Right lobe of liver (tissue), 6 donors: ENCODE measurements at regions not wholly inside any gene's neighbourhood (a gene's known extent, or its start where the extent isn't known, plus 50 kb on each side); places are given as distances from the start of the nearest gene placed in this dataset.
"Not testable (repeated sequence)": the region's sequence is repeated elsewhere in the genome, so short reads cannot be mapped to it uniquely, and the experiment has no call there.

Experiments
- ATAC-seq, 4 donors: fragments of 200-7000 bp; cut with Tn5 transposase; one replicate each; pipeline ENCODE4 v1.9.1; 2020; ENCODE audit warnings: mild to moderate bottlenecking in 4 of 4, moderate library complexity in 4 of 4
- DNase-seq, 3 donors: peaks; one replicate each; pipeline ENCODE4 v3.0.0-alpha.2; 2020
- H3K27ac ChIP-seq, 3 donors: fragments of 200-600 bp; one replicate each; pipeline ENCODE4 v1.8.0; 2022
- H3K27me3 ChIP-seq, 2 donors: fragments of 200-600 bp; one replicate each; pipeline ENCODE4 v1.8.0; 2022
- H3K36me3 ChIP-seq, 4 donors: fragments of 200-600 bp; sonication (generic) in 1 of 4; one replicate each; pipeline versions ENCODE4 v1.5.1 to v1.8.0; 2017 to 2022; ENCODE audit warnings: control low read depth in 1 of 4
- H3K4me1 ChIP-seq, 4 donors: fragments of 200-600 bp; sonication (generic) in 1 of 4; one replicate each; pipeline versions ENCODE4 v1.5.1 to v1.8.0; 2017 to 2022; ENCODE audit warnings: control low read depth in 1 of 4
- H3K4me3 ChIP-seq, 3 donors: fragments of 200-600 bp; one replicate each; pipeline ENCODE4 v1.8.0; 2022
- H3K9me3 ChIP-seq, 4 donors: fragments of 200-600 bp; sonication (generic) in 1 of 4; one replicate each; pipeline versions ENCODE4 v1.5.1 to v1.8.0; 2017 to 2022; ENCODE audit warnings: control low read depth in 1 of 4
- CTCF ChIP-seq, 4 donors: fragments of 200-600 bp in 3 of 4; fragments of 450-650 bp in 1 of 4; IDR thresholded peaks; one replicate each; pipeline versions ENCODE4 v1.5.1 to v1.8.0; 2016 to 2022; ENCODE audit warnings: antibody characterized with exemption in 4 of 4, mild to moderate bottlenecking in 2 of 4
- POLR2A ChIP-seq: fragments of 450-650 bp; IDR thresholded peaks from one replicate; pipeline ENCODE4 v1.6.1; 2017; ENCODE audit warnings: antibody characterized with exemption, mild to moderate bottlenecking
- WGBS: methylation state at CpG from one replicate; pipeline ENCODE4 v1.1.6; 2018; ENCODE audit warnings: low coverage, low lambda C conversion rate; ENCODE audit not compliant: insufficient coverage; ENCODE audit errors: missing lambda C conversion rate; 5-methylcytosine and 5-hydroxymethylcytosine counted together
- intact Hi-C, 2 donors: fragments of 100-400 bp; cut with DNase I; formaldehyde crosslinking; loops; one replicate each; pipeline versions ENCODE4 v1.11.2 to v1.14.1; 2022
- donor health status: DM: no; HTN: yes; CAD: no.
- donor health status: DM: no; HTN: no; CAD: no.
- donor health status: DM: no; HTN: no; CAD: no.
- donor health status: DM: no; HTN: yes; CAD: no.
- donor health status: DM: no; HTN: yes; CAD: no.

- H3K9me3 ChIP-seq = no peaks in the 10 kb centered on the region
- H3K27me3 ChIP-seq = no peaks in the 10 kb centered on the region
- ATAC-seq = no peak
- intact Hi-C loops = no loop called here
- H3K4me3 ChIP-seq = no peak overlapping the region
- no peaks in the 10 kb centered on the region for H3K36me3 ChIP-seq
- TF ChIP-seq CTCF (IDR thresholded peaks at IDR 0.05) (no peak), POLR2A (no peak)
- DNase-seq = no peak
- 0% methylated on average over 1 of the region's 1 CpG for WGBS
- H3K27ac ChIP-seq = no peak overlapping the region
- H3K4me1 ChIP-seq = no peaks in the 10 kb centered on the region
Measured at GRCh38 chr1:105243969-105244368, 1494.3 kb downstream of the AMY1C start.

- no peak for ATAC-seq
- no peaks in the 10 kb centered on the region for H3K27me3 ChIP-seq
- H3K27ac ChIP-seq = no peak overlapping the region
- intact Hi-C loops = no loop called here
- DNase-seq = no peak
- WGBS = 8% methylated on average over 1 of the region's 1 CpG
- no peak for TF ChIP-seq POLR2A
- TF ChIP-seq CTCF (IDR thresholded peaks at IDR 0.05) = no peak
- no peaks in the 10 kb centered on the region for H3K9me3 ChIP-seq
- no peak overlapping the region for H3K4me3 ChIP-seq
- no peaks in the 10 kb centered on the region for H3K4me1 ChIP-seq
- no peaks in the 10 kb centered on the region for H3K36me3 ChIP-seq
Measured at GRCh38 chr1:105254906-105255305, 1505.2 kb downstream of the AMY1C start.

GRCh38 chr1:105260001-105260400 lies 1510.3 kb downstream of the AMY1C start:
- WGBS = 57% methylated on average over 7 of the region's 7 CpGs
- intact Hi-C loops = no loop called here

GRCh38 chr1:105270966-105271365 lies 1521.3 kb downstream of the AMY1C start:
- Histone ChIP-seq H3K4me1 (no peaks in the 10 kb centered on the region), H3K27me3 (no peaks in the 10 kb centered on the region), H3K27ac (no peak overlapping the region), H3K36me3 (no peaks in the 10 kb centered on the region), H3K4me3 (no peak overlapping the region), H3K9me3 (no peaks in the 10 kb centered on the region)
- TF ChIP-seq CTCF (IDR thresholded peaks at IDR 0.05) = no peak
- no peak for TF ChIP-seq POLR2A
- intact Hi-C loops = no loop called here
- ATAC-seq (no peak), DNase-seq (no peak)
- WGBS = 35% methylated on average over 2 of the region's 2 CpGs

More at GRCh38 chr1:105260001-105260400, 1510.3 kb downstream of the AMY1C start:
- Histone ChIP-seq H3K9me3 (no peaks in the 10 kb centered on the region), H3K36me3 (no peaks in the 10 kb centered on the region), H3K27me3 (no peaks in the 10 kb centered on the region), H3K4me3 (no peak overlapping the region), H3K27ac (no peak overlapping the region), H3K4me1 (no peaks in the 10 kb centered on the region)
- TF ChIP-seq CTCF (IDR thresholded peaks at IDR 0.05) = no peak
- no peak for TF ChIP-seq POLR2A
- ATAC-seq (no peak), DNase-seq (no peak)

GRCh38 chr1:105272376-105272775 lies 1522.7 kb downstream of the AMY1C start:
- 76% methylated on average over 8 of the region's 8 CpGs for WGBS
- H3K27me3 ChIP-seq, H3K4me3 ChIP-seq, H3K36me3 ChIP-seq, DNase-seq, intact Hi-C loops, H3K27ac ChIP-seq, ATAC-seq, H3K4me1 ChIP-seq, H3K9me3 ChIP-seq: not testable (repeated sequence)
